ENCODE measurements at regions not wholly inside any gene's neighbourhood (a gene's known extent, or its start where the extent isn't known, plus 50 kb on each side); places are given as distances from the start of the nearest gene placed in this dataset.

DNA sequence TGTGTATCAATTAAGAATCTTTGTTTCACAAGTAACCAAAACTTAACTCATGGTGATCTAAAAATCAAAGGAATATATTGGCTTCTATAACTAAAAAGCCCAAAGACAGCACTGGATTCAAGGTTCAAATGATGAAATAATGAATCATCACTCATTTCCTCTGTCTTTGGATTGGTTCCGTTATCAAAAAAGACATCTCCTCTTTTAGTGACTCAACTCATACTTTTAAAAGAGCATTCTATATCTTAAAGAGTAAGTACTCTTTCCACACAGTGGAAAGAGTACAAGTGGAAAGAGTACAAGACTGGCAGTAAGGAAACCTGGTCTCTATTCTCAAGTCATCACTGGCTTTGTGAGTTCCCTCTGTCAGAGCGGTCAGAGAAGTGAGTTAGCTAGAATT, 141.4 kb upstream of the NMUR2 start:
- peaks cover 3 to 13% (median 12%) of the 10 kb centered on the region in 3 donors for H3K27me3 Mint-ChIP-seq
- no peak for ATAC-seq (ENCODE audit: low read depth in 2 of 2)
- peaks cover 0 to 2% (median 0%) of the 10 kb centered on the region in 7 donors for H3K9me3 Mint-ChIP-seq
- no peak overlapping the region for H3K4me3 Mint-ChIP-seq
- H3K36me3 Mint-ChIP-seq: no peaks in the 10 kb centered on the region
- H3K27ac Mint-ChIP-seq: no peak overlapping the region
- no peaks in the 10 kb centered on the region for H3K4me1 Mint-ChIP-seq
- DNase-seq: no peak

DNA sequence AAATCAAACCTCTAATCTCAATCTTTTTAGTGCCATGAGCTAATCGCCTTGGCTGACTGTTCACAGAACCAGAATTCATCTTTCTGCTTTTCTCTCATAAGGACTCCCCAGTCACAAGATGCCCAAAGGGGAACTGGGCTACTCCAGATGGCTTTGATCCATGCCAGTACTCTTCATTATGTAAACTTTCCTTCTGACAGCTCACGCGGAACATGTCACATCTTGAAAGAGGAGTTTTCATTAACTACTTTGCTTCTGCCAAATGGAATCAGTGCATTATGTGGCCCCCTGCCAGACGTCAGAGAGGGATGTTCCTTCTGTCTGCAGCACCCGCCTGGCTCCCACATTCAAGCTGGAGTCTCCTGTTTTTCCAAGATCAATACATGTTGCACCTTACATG, 142.1 kb upstream of the NMUR2 start:
- no peaks in the 10 kb centered on the region for H3K4me1 Mint-ChIP-seq
- ATAC-seq (ENCODE audit: low read depth in 2 of 2) (no peak), DNase-seq (no peak)
- no peaks in the 10 kb centered on the region for H3K36me3 Mint-ChIP-seq
- H3K27me3 Mint-ChIP-seq: peaks cover 3 to 10% (median 7%) of the 10 kb centered on the region in 3 donors
- peaks cover 0 to 2% (median 0%) of the 10 kb centered on the region in 7 donors for H3K9me3 Mint-ChIP-seq
- no peak overlapping the region for H3K4me3 Mint-ChIP-seq
- H3K27ac Mint-ChIP-seq: no peak overlapping the region

DNA sequence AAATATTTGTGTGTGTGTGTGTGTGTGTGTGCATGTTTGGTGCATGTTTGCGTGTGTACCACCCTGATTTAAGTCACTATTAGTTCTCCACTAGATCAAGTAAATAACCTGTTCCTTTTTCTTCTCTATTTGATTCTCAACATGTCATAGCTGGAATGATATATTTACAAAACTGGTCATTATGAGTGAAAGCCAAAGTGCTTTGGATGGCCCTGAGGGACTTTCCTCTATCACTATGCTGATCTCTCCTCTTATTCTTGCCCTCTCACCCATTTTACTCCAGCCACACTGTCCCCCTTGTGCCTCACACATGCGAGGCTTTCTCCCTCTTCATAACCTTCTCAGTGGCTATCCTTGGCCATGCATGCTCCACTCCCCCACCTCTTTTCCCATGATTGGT, 144.6 kb upstream of the NMUR2 start:
- Mint-ChIP-seq H3K27ac (no peak overlapping the region), H3K4me3 (no peak overlapping the region), H3K9me3 (peaks cover 0 to 2% (median 0%) of the 10 kb centered on the region in 7 donors), H3K4me1 (no peaks in the 10 kb centered on the region), H3K36me3 (no peaks in the 10 kb centered on the region), H3K27me3 (peaks cover 0 to 2% (median 0%) of the 10 kb centered on the region in 3 donors)
- DNase-seq (no peak), ATAC-seq (ENCODE audit: low read depth in 2 of 2) (no peak)

DNA sequence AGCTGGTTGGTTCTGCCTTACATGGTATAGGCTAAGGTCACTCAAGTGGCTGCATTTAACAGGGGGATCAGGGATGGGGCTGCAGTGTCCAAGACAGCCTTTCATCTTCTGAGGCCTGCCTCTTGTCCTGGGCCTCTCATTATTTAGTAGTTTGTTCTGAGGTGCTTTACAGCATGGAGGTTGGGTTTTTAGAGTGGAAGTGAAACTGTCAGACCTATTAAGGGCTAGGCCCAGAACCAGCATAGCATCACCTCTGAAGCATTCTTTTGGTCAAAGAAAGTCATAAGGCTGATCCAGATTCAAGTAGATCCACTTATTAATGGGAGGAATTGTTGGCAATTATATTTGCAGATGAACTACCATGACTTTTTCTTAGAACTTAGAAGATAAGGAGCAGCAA, 146.0 kb upstream of the NMUR2 start:
- no peaks in the 10 kb centered on the region for H3K4me1 Mint-ChIP-seq
- H3K27ac Mint-ChIP-seq: no peak overlapping the region
- no peaks in the 10 kb centered on the region for H3K27me3 Mint-ChIP-seq
- H3K36me3 Mint-ChIP-seq: no peaks in the 10 kb centered on the region
- no peak overlapping the region for H3K4me3 Mint-ChIP-seq
- H3K9me3 Mint-ChIP-seq: peaks cover 0 to 2% (median 0%) of the 10 kb centered on the region in 7 donors
- ATAC-seq (ENCODE audit: low read depth in 2 of 2) (no peak), DNase-seq (no peak)

DNA sequence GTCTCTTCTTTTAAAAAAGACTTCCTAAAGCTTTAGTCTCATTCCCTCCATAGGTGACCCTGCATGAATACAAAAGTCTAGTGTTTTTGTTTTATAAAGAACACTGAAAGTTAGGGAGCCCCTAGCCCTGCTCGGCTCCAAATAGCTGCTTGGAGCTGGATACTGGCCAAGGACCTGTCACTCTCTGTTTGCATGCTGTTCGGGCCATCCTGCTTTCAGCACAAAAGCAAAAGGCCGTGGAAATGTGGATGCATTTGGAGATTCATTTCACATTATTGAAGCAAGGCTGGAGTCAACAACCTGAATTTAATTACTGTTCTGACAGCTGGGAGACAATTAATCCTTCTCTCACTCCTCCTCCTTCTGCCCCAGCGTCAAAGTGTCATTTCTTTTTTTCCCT, 151.7 kb upstream of the NMUR2 start:
- Mint-ChIP-seq H3K36me3 (no peaks in the 10 kb centered on the region), H3K9me3 (no peaks in the 10 kb centered on the region), H3K27ac (no peak overlapping the region), H3K27me3 (no peaks in the 10 kb centered on the region), H3K4me3 (no peak overlapping the region), H3K4me1 (no peaks in the 10 kb centered on the region)
- ATAC-seq (ENCODE audit: low read depth in 2 of 2) (no peak), DNase-seq (no peak)

DNA sequence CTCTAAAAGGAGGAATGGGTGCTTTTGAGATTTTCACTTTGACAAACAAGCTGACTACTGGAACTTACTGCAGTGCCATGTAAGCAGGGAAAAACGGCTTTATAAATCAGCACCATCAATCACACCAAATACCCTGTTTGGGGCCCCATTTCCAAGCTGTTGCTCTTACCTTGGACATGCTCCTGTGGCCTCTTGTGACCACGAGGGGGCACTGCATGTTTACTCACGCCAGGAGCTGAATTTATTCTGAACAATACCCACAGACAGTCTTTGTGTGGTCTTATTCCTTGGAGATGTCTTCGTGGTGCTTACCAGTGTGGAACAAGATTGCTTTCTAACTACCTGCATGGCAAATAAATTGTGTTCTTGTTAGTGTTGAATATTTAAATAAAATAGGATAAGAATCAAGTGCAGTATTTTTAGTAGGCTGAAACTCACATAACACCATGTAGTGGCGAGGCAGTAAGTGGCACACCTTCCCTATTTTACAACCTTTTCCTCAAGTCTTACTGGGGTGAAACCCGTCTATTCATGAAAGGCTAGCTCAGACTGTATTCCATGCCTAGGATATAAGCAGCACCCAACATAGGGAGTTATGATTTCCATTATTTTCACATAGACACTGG, 155.5 kb upstream of the NMUR2 start:
- DNase-seq (no peak), ATAC-seq (ENCODE audit: low read depth in 2 of 2) (no peak)
- Mint-ChIP-seq H3K36me3 (no peaks in the 10 kb centered on the region), H3K4me1 (no peaks in the 10 kb centered on the region), H3K27me3 (no peaks in the 10 kb centered on the region), H3K27ac (no peak overlapping the region), H3K9me3 (peaks cover 0 to 2% (median 0%) of the 10 kb centered on the region in 7 donors), H3K4me3 (no peak overlapping the region)

DNA sequence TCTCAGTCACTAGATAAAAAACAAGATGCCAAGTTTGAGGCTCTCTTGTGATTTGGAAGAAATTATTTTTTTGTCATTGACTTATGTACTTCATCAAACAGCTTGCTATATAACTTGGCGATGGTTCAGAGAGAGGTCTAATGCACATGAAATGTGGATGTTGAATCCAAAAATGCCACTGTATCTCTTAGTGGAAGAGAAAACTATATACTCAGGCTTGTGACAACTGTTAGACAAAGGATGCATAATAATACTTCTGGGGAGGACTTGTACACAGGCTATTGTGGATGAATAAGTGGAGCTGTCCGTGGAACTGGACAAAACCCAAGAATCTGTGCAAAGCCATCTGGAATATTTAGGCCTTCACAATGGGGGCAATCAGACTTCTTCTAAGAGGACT, 162.9 kb upstream of the NMUR2 start:
- no peak overlapping the region for H3K27ac Mint-ChIP-seq
- no peaks in the 10 kb centered on the region for H3K4me1 Mint-ChIP-seq
- H3K9me3 Mint-ChIP-seq: peaks cover 0 to 7% (median 3%) of the 10 kb centered on the region in 7 donors
- ATAC-seq (ENCODE audit: low read depth in 2 of 2) (no peak), DNase-seq (no peak)
- no peak overlapping the region for H3K4me3 Mint-ChIP-seq
- peaks cover 0 to 5% (median 0%) of the 10 kb centered on the region in 3 donors for H3K27me3 Mint-ChIP-seq
- H3K36me3 Mint-ChIP-seq: no peaks in the 10 kb centered on the region

DNA sequence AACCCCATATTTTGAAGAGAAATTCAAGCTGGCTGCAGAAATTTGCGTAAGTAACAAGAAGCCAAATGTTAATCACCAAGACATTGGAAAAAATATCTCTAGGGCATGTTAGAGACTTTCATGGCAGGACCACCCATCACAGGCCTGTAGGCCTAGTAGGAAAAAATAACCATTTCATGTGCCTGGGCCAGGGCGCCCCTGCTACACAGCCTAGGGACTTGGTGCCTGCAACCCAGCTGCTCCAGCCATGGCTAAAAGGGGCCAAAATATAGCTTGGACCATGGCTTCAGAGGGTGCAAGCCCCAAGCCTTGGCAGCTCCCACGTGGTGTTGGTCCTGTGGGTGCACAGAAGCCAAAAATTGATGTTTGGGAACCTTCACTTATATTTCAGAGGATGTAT, 167.7 kb upstream of the NMUR2 start:
- Mint-ChIP-seq H3K9me3 (peaks cover 0 to 7% (median 4%) of the 10 kb centered on the region in 7 donors), H3K27ac (no peak overlapping the region), H3K36me3 (no peaks in the 10 kb centered on the region), H3K4me3 (no peak overlapping the region), H3K27me3 (peaks cover 0 to 4% (median 0%) of the 10 kb centered on the region in 3 donors), H3K4me1 (no peaks in the 10 kb centered on the region)
- ATAC-seq (ENCODE audit: low read depth in 2 of 2): no peak
- no peak for DNase-seq

DNA sequence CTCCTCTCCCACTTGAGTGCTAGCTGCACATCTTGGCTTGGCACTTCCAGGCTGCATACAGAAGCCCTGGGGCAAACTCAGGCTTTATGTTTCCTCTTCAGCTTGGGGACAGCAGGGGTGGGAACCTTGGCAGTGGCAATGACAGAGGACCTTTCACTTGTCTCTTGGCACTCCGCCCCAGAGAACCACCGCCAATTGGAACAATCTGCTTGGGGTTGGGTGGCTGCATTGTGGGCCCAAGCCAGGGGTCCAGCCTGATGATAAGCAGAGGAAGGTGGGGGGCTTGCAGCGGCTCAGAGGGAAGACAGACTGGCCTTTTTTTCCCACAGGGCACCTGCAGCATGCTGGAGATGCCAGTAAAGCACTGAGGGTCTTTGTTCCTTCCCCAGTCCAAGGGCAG, 179.0 kb upstream of the NMUR2 start:
- DNase-seq (no peak), ATAC-seq (ENCODE audit: low read depth in 2 of 2) (no peak)
- peaks cover 0 to 14% (median 5%) of the 10 kb centered on the region in 3 donors for H3K27me3 Mint-ChIP-seq
- peaks cover 0 to 12% of the 10 kb centered on the region in 2 donors for H3K36me3 Mint-ChIP-seq
- H3K4me1 Mint-ChIP-seq: no peaks in the 10 kb centered on the region
- H3K27ac Mint-ChIP-seq: no peak overlapping the region
- H3K9me3 Mint-ChIP-seq: peaks cover 2 to 45% (median 14%) of the 10 kb centered on the region in 7 donors
- no peak overlapping the region for H3K4me3 Mint-ChIP-seq

DNA sequence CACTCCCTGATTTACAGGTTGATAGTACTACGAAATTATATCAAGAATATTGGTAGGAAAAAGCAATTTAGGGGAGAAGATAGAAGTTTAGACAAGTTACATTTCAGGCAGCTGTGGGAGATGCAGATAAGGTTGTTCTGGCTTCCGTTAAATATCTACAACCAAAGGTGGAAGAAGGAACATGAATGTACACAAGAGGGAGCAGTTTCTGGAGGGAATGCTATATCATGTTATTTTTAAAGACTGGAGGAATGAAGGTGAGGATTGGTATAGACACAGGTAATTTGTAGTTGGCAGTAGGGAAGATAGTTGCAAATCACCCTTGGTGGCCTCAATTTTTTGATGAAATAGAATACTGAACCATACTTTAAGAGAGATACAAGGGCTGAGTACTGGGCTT, 187.3 kb upstream of the NMUR2 start:
- Mint-ChIP-seq H3K4me1 (no peaks in the 10 kb centered on the region), H3K9me3 (peaks cover 0 to 35% (median 8%) of the 10 kb centered on the region in 7 donors), H3K27me3 (no peaks in the 10 kb centered on the region), H3K4me3 (no peak overlapping the region), H3K27ac (no peak overlapping the region), H3K36me3 (no peaks in the 10 kb centered on the region)
- no peak for ATAC-seq (ENCODE audit: low read depth in 2 of 2)
- no peak for DNase-seq

DNA sequence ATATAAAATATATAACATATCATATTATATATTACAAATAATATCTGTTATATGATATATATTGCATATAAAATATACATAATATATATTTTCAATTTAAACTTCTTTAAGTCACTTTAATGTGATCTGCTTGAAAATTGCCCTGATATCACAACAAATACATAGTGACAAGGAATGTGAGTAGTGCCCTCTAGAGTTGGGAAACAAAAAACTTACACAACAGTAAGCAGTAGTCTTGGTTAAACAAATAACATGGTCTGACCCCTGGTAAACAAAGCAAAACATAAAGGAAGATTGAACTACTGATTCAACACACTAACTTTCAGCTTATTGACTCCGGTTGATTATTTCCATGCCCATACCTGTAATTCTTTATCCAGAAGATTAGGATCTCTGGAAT, 188.3 kb upstream of the NMUR2 start:
- no peak for DNase-seq
- H3K36me3 Mint-ChIP-seq: no peaks in the 10 kb centered on the region
- no peak for ATAC-seq (ENCODE audit: low read depth in 2 of 2)
- peaks cover 0 to 25% (median 7%) of the 10 kb centered on the region in 7 donors for H3K9me3 Mint-ChIP-seq
- H3K4me3 Mint-ChIP-seq: no peak overlapping the region
- H3K27ac Mint-ChIP-seq: no peak overlapping the region
- no peaks in the 10 kb centered on the region for H3K4me1 Mint-ChIP-seq
- H3K27me3 Mint-ChIP-seq: no peaks in the 10 kb centered on the region

DNA sequence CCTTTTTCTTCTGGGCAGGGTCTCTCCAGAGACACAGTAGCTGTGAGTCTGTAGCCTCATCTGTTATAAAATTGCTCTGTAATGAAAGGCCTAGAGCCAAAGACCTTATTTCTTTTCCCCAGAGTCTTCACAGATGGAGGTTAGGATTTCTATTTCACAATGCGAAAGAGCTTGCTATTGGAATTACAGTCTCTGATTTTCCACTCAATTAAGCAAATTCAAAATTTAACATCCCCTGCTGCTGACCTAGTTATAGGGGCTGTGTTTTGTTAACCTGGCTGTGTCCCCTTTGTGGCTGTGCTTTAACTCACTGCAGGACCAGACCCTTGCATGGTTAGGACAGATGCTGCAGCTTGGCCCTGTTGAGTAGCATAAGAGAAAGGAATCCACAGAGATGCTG, 190.3 kb upstream of the NMUR2 start:
- H3K27me3 Mint-ChIP-seq: no peaks in the 10 kb centered on the region
- H3K27ac Mint-ChIP-seq: no peak overlapping the region
- H3K4me1 Mint-ChIP-seq: no peaks in the 10 kb centered on the region
- ATAC-seq (ENCODE audit: low read depth in 2 of 2) (no peak), DNase-seq (no peak)
- peaks cover 0 to 11% (median 7%) of the 10 kb centered on the region in 7 donors for H3K9me3 Mint-ChIP-seq
- no peaks in the 10 kb centered on the region for H3K36me3 Mint-ChIP-seq
- no peak overlapping the region for H3K4me3 Mint-ChIP-seq

DNA sequence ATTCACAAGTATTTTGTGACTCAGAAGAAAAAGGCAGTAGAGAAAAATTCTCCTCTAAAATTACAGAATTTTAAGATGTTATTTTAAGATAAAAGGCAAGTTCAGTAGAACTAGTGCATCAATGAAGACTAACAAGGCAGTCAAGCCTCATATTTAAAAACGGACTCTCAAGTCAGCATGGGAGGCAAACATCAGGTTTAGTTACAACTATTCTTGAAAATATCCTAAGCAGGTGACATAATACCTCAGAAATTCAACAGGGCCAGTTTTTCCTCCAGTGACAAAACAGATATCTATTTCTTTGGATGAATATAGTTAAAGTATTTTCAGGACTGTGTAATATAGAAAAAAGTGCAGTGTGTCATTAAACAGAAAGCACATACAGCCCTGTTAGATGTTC, 194.0 kb upstream of the NMUR2 start:
- Mint-ChIP-seq H3K27me3 (no peaks in the 10 kb centered on the region), H3K4me3 (no peak overlapping the region), H3K9me3 (peaks cover 0 to 9% (median 2%) of the 10 kb centered on the region in 7 donors), H3K27ac (no peak overlapping the region), H3K36me3 (no peaks in the 10 kb centered on the region), H3K4me1 (no peaks in the 10 kb centered on the region)
- ATAC-seq (ENCODE audit: low read depth in 2 of 2) (no peak), DNase-seq (no peak)

DNA sequence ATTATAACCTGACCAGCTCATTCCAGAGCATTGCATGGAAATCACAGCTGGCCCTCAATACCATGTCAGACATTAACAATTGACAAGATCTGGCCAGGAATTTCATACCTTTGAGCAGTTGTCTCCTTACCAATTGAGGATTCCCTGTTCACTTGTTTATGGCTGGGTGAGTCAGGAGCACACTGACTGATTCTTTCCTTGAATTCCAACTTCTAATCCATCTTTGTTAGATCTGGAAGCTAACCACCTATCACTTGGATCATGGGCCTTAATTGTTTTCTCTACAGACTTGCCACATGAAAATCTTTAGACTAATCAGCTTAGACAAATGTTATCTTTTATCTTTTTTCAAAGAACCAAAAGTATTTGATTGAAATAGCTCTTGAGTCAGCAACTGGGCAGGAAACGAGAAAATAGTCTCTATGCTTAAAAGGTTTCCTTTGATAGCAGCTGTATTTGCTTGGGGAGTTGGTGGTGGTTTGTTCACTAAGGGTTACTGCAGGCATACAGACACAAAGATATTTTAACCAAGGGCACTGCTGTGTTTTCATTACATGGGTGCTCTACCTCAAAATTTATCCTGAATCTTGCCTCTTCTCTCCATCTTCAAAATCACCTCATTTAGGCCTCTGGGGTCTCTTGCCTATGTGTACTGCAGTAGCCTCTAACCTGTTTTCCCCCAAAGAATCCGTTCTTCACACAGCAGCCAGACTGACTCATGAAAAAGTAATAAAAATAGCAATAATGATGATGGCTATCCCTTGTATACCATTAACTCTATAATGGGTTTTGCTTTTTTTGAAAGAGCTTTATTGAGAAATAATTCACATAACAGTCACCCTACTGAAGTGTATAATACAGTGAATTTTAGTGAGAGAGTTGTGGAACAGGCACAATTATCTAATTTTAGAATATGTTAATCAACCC, 197.0 kb upstream of the NMUR2 start:
- H3K27me3 Mint-ChIP-seq: no peaks in the 10 kb centered on the region
- H3K27ac Mint-ChIP-seq: no peak overlapping the region
- no peak for ATAC-seq (ENCODE audit: low read depth in 2 of 2)
- H3K4me1 Mint-ChIP-seq: no peaks in the 10 kb centered on the region
- no peak overlapping the region for H3K4me3 Mint-ChIP-seq
- no peak for DNase-seq
- H3K9me3 Mint-ChIP-seq: peaks cover 0 to 15% (median 2%) of the 10 kb centered on the region in 7 donors
- no peaks in the 10 kb centered on the region for H3K36me3 Mint-ChIP-seq

All from naive B cell (primary cell).